ENCODE measurements at regions not wholly inside any gene's neighbourhood (a gene's known extent, or its start where the extent isn't known, plus 50 kb on each side); places are given as distances from the start of the nearest gene placed in this dataset.

- TF ChIP-seq ZNF512 (tag; IDR thresholded peaks at IDR 0.05): no peak
- TF ChIP-seq, protein P1, sequence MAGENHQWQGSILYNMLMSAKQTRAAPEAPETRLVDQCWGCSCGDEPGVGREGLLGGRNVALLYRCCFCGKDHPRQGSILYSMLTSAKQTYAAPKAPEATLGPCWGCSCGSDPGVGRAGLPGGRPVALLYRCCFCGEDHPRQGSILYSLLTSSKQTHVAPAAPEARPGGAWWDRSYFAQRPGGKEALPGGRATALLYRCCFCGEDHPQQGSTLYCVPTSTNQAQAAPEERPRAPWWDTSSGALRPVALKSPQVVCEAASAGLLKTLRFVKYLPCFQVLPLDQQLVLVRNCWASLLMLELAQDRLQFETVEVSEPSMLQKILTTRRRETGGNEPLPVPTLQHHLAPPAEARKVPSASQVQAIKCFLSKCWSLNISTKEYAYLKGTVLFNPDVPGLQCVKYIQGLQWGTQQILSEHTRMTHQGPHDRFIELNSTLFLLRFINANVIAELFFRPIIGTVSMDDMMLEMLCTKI (IDR thresholded peaks at IDR 0.05; ENCODE audit: partially characterized antibody): no peak
- no peak for TF ChIP-seq HDAC6 (IDR thresholded peaks at IDR 0.05; ENCODE audit: low read depth, low read length)
- TF ChIP-seq CTBP1 (IDR thresholded peaks at IDR 0.05; ENCODE audit: borderline replicate concordance): no peak
- TF ChIP-seq EWSR1 (IDR thresholded peaks at IDR 0.05; ENCODE audit: borderline replicate concordance, low read depth, partially characterized antibody): no peak
- TF ChIP-seq FOXA1 (IDR thresholded peaks at IDR 0.05; ENCODE audit: borderline replicate concordance): no peak
- TF ChIP-seq PRMT5 (CRISPR knock-in tag; IDR thresholded peaks at IDR 0.05): no peak
- TF ChIP-seq MYBL2 (IDR thresholded peaks at IDR 0.05; ENCODE audit: low read depth): no peak
- TF ChIP-seq MYBL2 (CRISPR knock-in tag; IDR thresholded peaks at IDR 0.05; ENCODE audit: borderline replicate concordance): no peak
- TF ChIP-seq FOXP4 (CRISPR knock-in tag; IDR thresholded peaks at IDR 0.05; ENCODE audit: borderline replicate concordance): no peak
Measured at GRCh38 chr2:161533218-161533617, 91.0 kb upstream of the SLC4A10 start (continued).
